Parathyroid adenoma (tissue), 2 donors: ENCODE measurements at regions not wholly inside any gene's neighbourhood (a gene's known extent, or its start where the extent isn't known, plus 50 kb on each side); places are given as distances from the start of the nearest gene placed in this dataset.

ENCODE experiments used
- H2AFZ ChIP-seq: fragments of 300-600 bp; sonication (generic); one replicate; pipeline ENCODE4 v1.7.0; 2017; ENCODE audit warnings: antibody characterized with exemption, mild to moderate bottlenecking
- H3K27ac ChIP-seq: fragments of 300-600 bp; sonication (generic); one replicate; pipeline ENCODE4 v1.7.0; 2017
- H3K27me3 ChIP-seq: fragments of 300-600 bp; sonication (generic); one replicate; pipeline ENCODE4 v1.7.0; 2017; ENCODE audit warnings: low read length; ENCODE audit not compliant: control insufficient read depth, insufficient read depth
- H3K36me3 ChIP-seq: fragments of 300-600 bp; sonication (generic); one replicate; pipeline ENCODE4 v1.7.0; 2017; ENCODE audit warnings: low read length; ENCODE audit not compliant: control insufficient read depth, insufficient read depth
- H3K4me1 ChIP-seq: fragments of 300-600 bp; sonication (generic); one replicate; pipeline ENCODE4 v1.7.0; 2017; ENCODE audit warnings: control low read depth
- H3K4me2 ChIP-seq: fragments of 300-600 bp; sonication (generic); one replicate; pipeline ENCODE4 v1.7.0; 2017; ENCODE audit warnings: low read length
- H3K4me3 ChIP-seq: fragments of 300-600 bp; sonication (generic); one replicate; pipeline ENCODE4 v1.7.0; 2017; ENCODE audit warnings: low read depth, low read length
- H3K79me2 ChIP-seq: fragments of 300-600 bp; sonication (generic); one replicate; pipeline ENCODE4 v1.7.0; 2017; ENCODE audit warnings: control low read depth
- H3K9ac ChIP-seq: fragments of 300-600 bp; sonication (generic); one replicate; pipeline ENCODE4 v1.7.0; 2017; ENCODE audit warnings: mild to moderate bottlenecking
- H3K9me3 ChIP-seq: fragments of 300-600 bp; sonication (generic); one replicate; pipeline ENCODE4 v1.7.0; 2017; ENCODE audit warnings: low read length; ENCODE audit not compliant: control insufficient read depth
- CTCF ChIP-seq: fragments of 300-600 bp; sonication (generic); IDR thresholded peaks from one replicate; pipeline ENCODE4 v1.7.0; 2017; ENCODE audit warnings: antibody characterized with exemption, mild to moderate bottlenecking
- donor health status: primary hyperparathyroidism.

- H3K9me3 ChIP-seq = no peaks in the 10 kb centered on the region
- no peak overlapping the region for H3K4me3 ChIP-seq
- H3K27me3 ChIP-seq = no peaks in the 10 kb centered on the region
- H3K4me1 ChIP-seq = no peaks in the 10 kb centered on the region
- no peak overlapping the region for H2AFZ ChIP-seq
- no peaks in the 10 kb centered on the region for H3K36me3 ChIP-seq
- H3K79me2 ChIP-seq = no peaks in the 10 kb centered on the region
- H3K27ac ChIP-seq = no peak overlapping the region
- no peak overlapping the region for H3K9ac ChIP-seq
- TF ChIP-seq CTCF = no peak
- no peak overlapping the region for H3K4me2 ChIP-seq
These were observed 80.2 kb upstream of the WWC1 start for GRCh38 chr5:168211245-168211644.

- Histone ChIP-seq H3K27ac (no peak overlapping the region), H3K4me3 (no peak overlapping the region), H3K27me3 (no peaks in the 10 kb centered on the region), H2AFZ (no peak overlapping the region), H3K79me2 (no peaks in the 10 kb centered on the region), H3K36me3 (no peaks in the 10 kb centered on the region), H3K9ac (no peak overlapping the region), H3K4me1 (no peaks in the 10 kb centered on the region), H3K4me2 (no peak overlapping the region), H3K9me3 (no peaks in the 10 kb centered on the region)
- no peak for TF ChIP-seq CTCF
These were observed 79.5 kb upstream of the WWC1 start for GRCh38 chr5:168211936-168212335.

- Histone ChIP-seq H3K4me1 (no peaks in the 10 kb centered on the region), H3K27ac (no peak overlapping the region), H3K4me2 (no peak overlapping the region), H3K4me3 (no peak overlapping the region), H3K79me2 (no peaks in the 10 kb centered on the region), H3K27me3 (no peaks in the 10 kb centered on the region), H2AFZ (no peak overlapping the region), H3K9ac (no peak overlapping the region), H3K36me3 (no peaks in the 10 kb centered on the region), H3K9me3 (no peaks in the 10 kb centered on the region)
- no peak for TF ChIP-seq CTCF
These were observed 77.4 kb upstream of the WWC1 start for GRCh38 chr5:168214071-168214470.

- Histone ChIP-seq H3K4me1 (no peaks in the 10 kb centered on the region), H3K4me3 (no peak overlapping the region), H3K9ac (no peak overlapping the region), H2AFZ (no peak overlapping the region), H3K27me3 (no peaks in the 10 kb centered on the region), H3K36me3 (no peaks in the 10 kb centered on the region), H3K27ac (no peak overlapping the region), H3K9me3 (no peaks in the 10 kb centered on the region), H3K79me2 (no peaks in the 10 kb centered on the region), H3K4me2 (no peak overlapping the region)
- TF ChIP-seq CTCF = no peak
These were observed 76.6 kb upstream of the WWC1 start for GRCh38 chr5:168214886-168215285.

- Histone ChIP-seq H3K9me3 (no peaks in the 10 kb centered on the region), H3K27me3 (no peaks in the 10 kb centered on the region), H3K27ac (no peak overlapping the region), H2AFZ (no peak overlapping the region), H3K79me2 (no peaks in the 10 kb centered on the region), H3K9ac (no peak overlapping the region), H3K4me1 (no peaks in the 10 kb centered on the region), H3K4me2 (no peak overlapping the region), H3K4me3 (no peak overlapping the region), H3K36me3 (no peaks in the 10 kb centered on the region)
- TF ChIP-seq CTCF = no peak
These were observed 75.8 kb upstream of the WWC1 start for GRCh38 chr5:168215646-168216045.
